ENCODE measurements at regions not wholly inside any gene's neighbourhood (a gene's known extent, or its start where the extent isn't known, plus 50 kb on each side); places are given as distances from the start of the nearest gene placed in this dataset.

DNA sequence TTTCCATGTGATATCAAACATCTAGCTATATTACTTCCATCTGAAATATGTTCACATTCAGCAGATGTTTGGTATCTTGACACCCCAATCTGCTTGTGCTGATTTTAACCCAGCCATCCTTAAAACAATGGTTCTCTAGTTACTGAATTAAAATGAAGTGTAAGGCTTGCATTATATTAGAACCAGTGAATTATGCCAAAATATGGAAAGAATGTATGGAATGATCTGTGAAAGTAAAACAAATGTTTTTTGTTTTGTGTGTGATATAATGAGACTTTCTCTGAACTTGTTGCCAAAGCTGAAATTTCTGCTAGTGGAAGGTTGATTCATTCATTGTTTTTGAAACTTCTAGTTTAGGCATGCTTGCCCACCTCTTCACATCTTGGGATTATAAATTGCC lies 317.1 kb downstream of the MEX3B start:
- no peak for TF ChIP-seq POLR2A (IDR thresholded peaks at IDR 0.05)
- TF ChIP-seq, protein P1, sequence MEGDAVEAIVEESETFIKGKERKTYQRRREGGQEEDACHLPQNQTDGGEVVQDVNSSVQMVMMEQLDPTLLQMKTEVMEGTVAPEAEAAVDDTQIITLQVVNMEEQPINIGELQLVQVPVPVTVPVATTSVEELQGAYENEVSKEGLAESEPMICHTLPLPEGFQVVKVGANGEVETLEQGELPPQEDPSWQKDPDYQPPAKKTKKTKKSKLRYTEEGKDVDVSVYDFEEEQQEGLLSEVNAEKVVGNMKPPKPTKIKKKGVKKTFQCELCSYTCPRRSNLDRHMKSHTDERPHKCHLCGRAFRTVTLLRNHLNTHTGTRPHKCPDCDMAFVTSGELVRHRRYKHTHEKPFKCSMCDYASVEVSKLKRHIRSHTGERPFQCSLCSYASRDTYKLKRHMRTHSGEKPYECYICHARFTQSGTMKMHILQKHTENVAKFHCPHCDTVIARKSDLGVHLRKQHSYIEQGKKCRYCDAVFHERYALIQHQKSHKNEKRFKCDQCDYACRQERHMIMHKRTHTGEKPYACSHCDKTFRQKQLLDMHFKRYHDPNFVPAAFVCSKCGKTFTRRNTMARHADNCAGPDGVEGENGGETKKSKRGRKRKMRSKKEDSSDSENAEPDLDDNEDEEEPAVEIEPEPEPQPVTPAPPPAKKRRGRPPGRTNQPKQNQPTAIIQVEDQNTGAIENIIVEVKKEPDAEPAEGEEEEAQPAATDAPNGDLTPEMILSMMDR (IDR thresholded peaks at IDR 0.05): no peak
